Kidney (tissue), 13 donors: ENCODE measurements at regions not wholly inside any gene's neighbourhood (a gene's known extent, or its start where the extent isn't known, plus 50 kb on each side); places are given as distances from the start of the nearest gene placed in this dataset.
A peak's percentile ranks its signal among the peaks of the same experiment; 100 is the strongest.

Source experiments
- DNase-seq, 5 donors: peaks; one replicate each; pipeline ENCODE4 v3.0.0-alpha.2; 2013 to 2020
- FAIRE-seq: peaks from 2 replicates; lab custom pipeline; 2012; peaks lifted over from hg19 to GRCh38; lab: Jason Lieb, UNC
- H3K27ac ChIP-seq, 2 donors: one replicate each; pipeline ENCODE4 v1.7.0; 2013; ENCODE audit warnings: low read depth in 2 of 2, low read length in 2 of 2, inconsistent platforms in 1 of 2
- H3K27me3 ChIP-seq: one replicate; pipeline ENCODE4 v1.7.1; 2013; ENCODE audit warnings: low read length, inconsistent platforms; ENCODE audit not compliant: control insufficient read depth, insufficient read depth
- H3K36me3 ChIP-seq, 3 donors: one replicate each; pipeline versions ENCODE4 v1.7.0 to v1.7.1; 2013; ENCODE audit warnings: low read length in 3 of 3, control low read depth in 1 of 3, inconsistent platforms in 1 of 3; ENCODE audit not compliant: insufficient read depth in 3 of 3, control insufficient read depth in 2 of 3
- H3K4me1 ChIP-seq, 3 donors: one replicate each; pipeline versions ENCODE4 v1.7.0 to v1.7.1; 2013; ENCODE audit warnings: low read length in 3 of 3, inconsistent platforms in 1 of 3, low read depth in 1 of 3; ENCODE audit not compliant: control insufficient read depth in 2 of 3, insufficient read depth in 2 of 3
- H3K4me3 ChIP-seq, 3 donors: one replicate each; pipeline versions ENCODE4 v1.7.0 to v1.8.1; 2013; ENCODE audit warnings: low read length in 3 of 3, control low read depth in 1 of 3, inconsistent platforms in 1 of 3
- H3K9ac ChIP-seq, 3 donors: one replicate each; pipeline versions ENCODE4 v1.7.0 to v1.7.1; 2013; ENCODE audit warnings: low read length in 3 of 3, control low read depth in 1 of 3, inconsistent platforms in 1 of 3
- H3K9me3 ChIP-seq, 3 donors: one replicate each; pipeline versions ENCODE4 v1.7.0 to v1.7.1; 2013; ENCODE audit warnings: low read length in 3 of 3, control low read depth in 1 of 3, inconsistent platforms in 1 of 3; ENCODE audit not compliant: control insufficient read depth in 2 of 3, insufficient read depth in 1 of 3
- intact Hi-C: fragments of 100-400 bp; cut with DNase I; formaldehyde crosslinking; loops from one replicate; pipeline ENCODE4 v1.11.1; 2022
- TF ChIP-seq, protein P1 (sequence below): IDR thresholded peaks from 3 replicates; pipeline ENCODE4 v1.5.1; 2012; ENCODE audit warnings: mild to moderate bottlenecking, moderate library complexity, borderline replicate concordance; ENCODE audit not compliant: insufficient read depth; ENCODE audit errors: extremely low read depth
- donor health status: control.
- donor health status: control.
- donor health status: control.
- donor health status: control.
- donor health status: control.
- donor health status: DM: yes; HTN: yes; CAD: no.
- donor health status: Normal renal cell carcinoma (clear cell type).

DNA sequence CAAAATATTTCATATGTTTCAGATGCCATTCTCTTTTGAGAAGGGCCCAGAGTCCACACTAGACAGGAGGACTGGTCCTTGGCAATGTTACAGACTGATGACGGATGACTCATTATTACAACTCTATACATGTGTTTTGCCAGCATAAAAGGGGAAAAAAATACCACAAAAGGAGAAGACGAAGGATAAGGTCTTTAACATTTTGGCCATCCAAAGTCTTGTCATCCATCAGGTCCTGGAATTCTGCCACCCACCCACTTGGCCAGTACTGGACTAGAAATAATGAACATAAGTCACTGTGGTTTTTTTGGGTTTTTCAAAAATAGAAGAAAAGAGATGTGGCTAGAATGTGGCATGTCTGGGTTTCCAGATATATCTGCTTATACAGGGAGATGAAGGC is 57.7 kb upstream of the BDNF start:
- H3K9me3 ChIP-seq = no peaks in the 10 kb centered on the region
- no peaks in the 10 kb centered on the region for H3K27me3 ChIP-seq
- no peak overlapping the region for H3K4me3 ChIP-seq
- DNase-seq (no peak), FAIRE-seq (no peak)
- no peaks in the 10 kb centered on the region for H3K36me3 ChIP-seq
- no peaks in the 10 kb centered on the region for H3K4me1 ChIP-seq
- intact Hi-C loops = no loop called here
- TF ChIP-seq, protein P1, sequence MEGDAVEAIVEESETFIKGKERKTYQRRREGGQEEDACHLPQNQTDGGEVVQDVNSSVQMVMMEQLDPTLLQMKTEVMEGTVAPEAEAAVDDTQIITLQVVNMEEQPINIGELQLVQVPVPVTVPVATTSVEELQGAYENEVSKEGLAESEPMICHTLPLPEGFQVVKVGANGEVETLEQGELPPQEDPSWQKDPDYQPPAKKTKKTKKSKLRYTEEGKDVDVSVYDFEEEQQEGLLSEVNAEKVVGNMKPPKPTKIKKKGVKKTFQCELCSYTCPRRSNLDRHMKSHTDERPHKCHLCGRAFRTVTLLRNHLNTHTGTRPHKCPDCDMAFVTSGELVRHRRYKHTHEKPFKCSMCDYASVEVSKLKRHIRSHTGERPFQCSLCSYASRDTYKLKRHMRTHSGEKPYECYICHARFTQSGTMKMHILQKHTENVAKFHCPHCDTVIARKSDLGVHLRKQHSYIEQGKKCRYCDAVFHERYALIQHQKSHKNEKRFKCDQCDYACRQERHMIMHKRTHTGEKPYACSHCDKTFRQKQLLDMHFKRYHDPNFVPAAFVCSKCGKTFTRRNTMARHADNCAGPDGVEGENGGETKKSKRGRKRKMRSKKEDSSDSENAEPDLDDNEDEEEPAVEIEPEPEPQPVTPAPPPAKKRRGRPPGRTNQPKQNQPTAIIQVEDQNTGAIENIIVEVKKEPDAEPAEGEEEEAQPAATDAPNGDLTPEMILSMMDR = no peak
- no peak overlapping the region for H3K9ac ChIP-seq
- no peak overlapping the region for H3K27ac ChIP-seq

DNA sequence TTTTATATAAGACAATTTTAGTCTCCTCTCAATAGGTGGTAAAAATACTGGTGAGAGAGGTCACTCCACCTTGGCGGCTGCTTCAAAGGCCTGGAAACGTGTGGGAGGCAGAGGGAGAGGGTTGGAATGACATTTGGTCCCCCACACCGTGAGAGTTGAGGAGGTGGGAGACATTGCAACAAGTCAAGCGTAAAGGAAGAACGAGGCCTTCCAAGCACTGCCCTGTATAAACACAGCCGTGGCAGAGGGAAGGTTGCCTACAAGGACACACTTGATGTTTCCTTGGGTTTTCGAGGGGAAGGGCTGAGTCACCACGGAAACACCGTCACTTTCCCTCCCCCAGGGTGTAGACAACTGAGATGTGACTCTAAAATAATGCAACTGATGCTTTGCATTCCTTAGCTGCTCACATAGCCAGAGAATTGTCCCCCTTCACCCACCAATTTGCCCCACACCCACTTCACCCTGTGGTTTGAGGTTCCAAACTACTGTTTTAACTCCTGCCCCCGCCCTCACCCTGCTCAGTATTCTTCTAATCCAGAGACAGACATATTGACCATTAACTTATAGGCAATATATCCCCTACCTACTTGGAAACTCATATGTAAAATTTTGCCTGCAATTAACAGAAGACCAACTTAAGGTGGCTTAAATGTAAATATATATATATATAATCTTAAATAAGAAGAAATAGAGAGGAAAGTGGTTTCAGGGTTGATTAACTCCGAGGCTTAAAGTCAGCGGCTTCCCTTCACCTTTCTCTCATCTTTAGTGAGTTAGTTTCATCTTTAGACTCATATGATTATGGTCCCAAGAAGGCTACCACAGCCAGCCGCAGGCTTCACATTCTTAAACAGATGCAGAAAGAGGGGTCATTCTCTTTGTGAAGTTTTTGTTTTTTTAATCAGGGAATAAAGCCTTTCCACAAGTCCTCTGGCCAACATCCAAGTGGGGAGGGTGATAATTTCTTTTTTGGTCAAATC is 54.1 kb upstream of the BDNF start:
- H3K36me3 ChIP-seq = no peaks in the 10 kb centered on the region
- no peak overlapping the region for H3K27ac ChIP-seq
- no peak overlapping the region for H3K9ac ChIP-seq
- DNase-seq (peak in 4 of 5 donors; percentile 78 to 86 (median 84)), FAIRE-seq (no peak)
- H3K4me3 ChIP-seq = no peak overlapping the region
- H3K4me1 ChIP-seq = no peaks in the 10 kb centered on the region
- TF ChIP-seq, protein P1 = no peak
- H3K27me3 ChIP-seq = no peaks in the 10 kb centered on the region
- H3K9me3 ChIP-seq = no peaks in the 10 kb centered on the region
- intact Hi-C loops = no loop called here
